Right atrium auricular region (tissue), 2 donors: ENCODE measurements at regions not wholly inside any gene's neighbourhood (a gene's known extent, or its start where the extent isn't known, plus 50 kb on each side); places are given as distances from the start of the nearest gene placed in this dataset.
"Not testable (repeated sequence)": the region's sequence is repeated elsewhere in the genome, so short reads cannot be mapped to it uniquely, and the experiment has no call there.

Experiments used
- DNase-seq: peaks from one replicate; pipeline ENCODE4 v3.0.0-alpha.2; 2019; ENCODE audit warnings: low spot score
- H3K27ac ChIP-seq, 2 donors: fragments of 200-600 bp; sonication (generic); 1 replicate in 1 of 2; 2 replicates in 1 of 2; pipeline ENCODE4 v1.5.1; 2016 to 2019
- H3K27me3 ChIP-seq, 2 donors: fragments of 200-600 bp; sonication (generic); one replicate each; pipeline versions ENCODE4 v1.5.1 to v1.6.0; 2017 to 2019
- H3K36me3 ChIP-seq: fragments of 200-600 bp; sonication (generic); one replicate; pipeline ENCODE4 v1.5.1; 2016
- H3K4me1 ChIP-seq, 2 donors: fragments of 200-600 bp; sonication (generic); one replicate each; pipeline versions ENCODE4 v1.5.1 to v1.6.0; 2017 to 2019
- H3K4me3 ChIP-seq, 2 donors: fragments of 200-600 bp; sonication (generic); 1 replicate in 1 of 2; 2 replicates in 1 of 2; pipeline ENCODE4 v1.5.1; 2017 to 2019; ENCODE audit warnings: mild to moderate bottlenecking in 1 of 2, moderate library complexity in 1 of 2
- H3K9me3 ChIP-seq, 2 donors: fragments of 200-600 bp; sonication (generic); one replicate each; pipeline ENCODE4 v1.5.1; 2019
- CTCF ChIP-seq, 2 donors: fragments of 200-600 bp; sonication (generic); IDR thresholded peaks; one replicate each; pipeline ENCODE4 v1.5.1; 2019; ENCODE audit warnings: antibody characterized with exemption in 2 of 2

GRCh38 chr9:97160255-97160654, 121.3 kb upstream of the CTSV start:
- no peak for DNase-seq
- Histone ChIP-seq H3K4me3 (no peak overlapping the region), H3K36me3 (no peaks in the 10 kb centered on the region), H3K27ac (no peak overlapping the region), H3K4me1 (no peaks in the 10 kb centered on the region), H3K27me3 (no peaks in the 10 kb centered on the region), H3K9me3 (no peaks in the 10 kb centered on the region)
- no peak for TF ChIP-seq CTCF (IDR thresholded peaks at IDR 0.05)

- H3K9me3 ChIP-seq, H3K27me3 ChIP-seq, H3K36me3 ChIP-seq, H3K27ac ChIP-seq, DNase-seq, H3K4me1 ChIP-seq, H3K4me3 ChIP-seq: not testable (repeated sequence)
Observed at GRCh38 chr9:97158722-97159121, 119.8 kb upstream of the CTSV start.

GRCh38 chr9:97155441-97155840, 116.5 kb upstream of the CTSV start:
- H3K9me3 ChIP-seq, H3K4me1 ChIP-seq, H3K27me3 ChIP-seq, H3K36me3 ChIP-seq, H3K27ac ChIP-seq, DNase-seq, H3K4me3 ChIP-seq: not testable (repeated sequence)

- Histone ChIP-seq H3K27me3 (no peaks in the 10 kb centered on the region), H3K4me1 (no peaks in the 10 kb centered on the region), H3K4me3 (no peak overlapping the region), H3K9me3 (no peaks in the 10 kb centered on the region), H3K36me3 (no peaks in the 10 kb centered on the region), H3K27ac (no peak overlapping the region)
- no peak for TF ChIP-seq CTCF (IDR thresholded peaks at IDR 0.05)
- DNase-seq = no peak
Observed at GRCh38 chr9:97153967-97154366, 115.0 kb upstream of the CTSV start.

- H3K27me3 ChIP-seq, H3K9me3 ChIP-seq, H3K27ac ChIP-seq, DNase-seq, H3K4me1 ChIP-seq, H3K36me3 ChIP-seq, H3K4me3 ChIP-seq: not testable (repeated sequence)
Observed at GRCh38 chr9:97153160-97153559, 114.2 kb upstream of the CTSV start.

GRCh38 chr9:97150471-97150870, 111.5 kb upstream of the CTSV start:
- H3K4me1 ChIP-seq, H3K4me3 ChIP-seq, H3K27ac ChIP-seq, H3K36me3 ChIP-seq, H3K9me3 ChIP-seq, H3K27me3 ChIP-seq, DNase-seq: not testable (repeated sequence)

GRCh38 chr9:97148428-97148827, 109.5 kb upstream of the CTSV start:
- H3K9me3 ChIP-seq, H3K36me3 ChIP-seq, H3K27me3 ChIP-seq, H3K27ac ChIP-seq, DNase-seq, H3K4me1 ChIP-seq, H3K4me3 ChIP-seq: not testable (repeated sequence)

- H3K27me3 ChIP-seq, H3K9me3 ChIP-seq, H3K4me3 ChIP-seq, H3K36me3 ChIP-seq, H3K27ac ChIP-seq, DNase-seq, H3K4me1 ChIP-seq: not testable (repeated sequence)
Observed at GRCh38 chr9:97145680-97146079, 106.7 kb upstream of the CTSV start.

GRCh38 chr9:97140566-97140965, 101.6 kb upstream of the CTSV start:
- no peaks in the 10 kb centered on the region for H3K27me3 ChIP-seq
- no peak overlapping the region for H3K4me3 ChIP-seq
- TF ChIP-seq CTCF (IDR thresholded peaks at IDR 0.05) = no peak
- no peaks in the 10 kb centered on the region for H3K36me3 ChIP-seq
- DNase-seq = no peak
- H3K27ac ChIP-seq = no peak overlapping the region
- H3K4me1 ChIP-seq = no peaks in the 10 kb centered on the region
- H3K9me3 ChIP-seq = no peaks in the 10 kb centered on the region
